GM18907 (cell line): ENCODE measurements at regions not wholly inside any gene's neighbourhood (a gene's known extent, or its start where the extent isn't known, plus 50 kb on each side); places are given as distances from the start of the nearest gene placed in this dataset.
"Not testable (repeated sequence)": the region's sequence is repeated elsewhere in the genome, so short reads cannot be mapped to it uniquely, and the experiment has no call there.

ENCODE experiments used
- ATAC-seq: cut with Tn5 transposase; IDR thresholded peaks from one replicate; pipeline ENCODE4 v1.9.1; 2021; ENCODE audit warnings: mild to moderate bottlenecking, moderate library complexity; ENCODE audit not compliant: unreplicated experiment

- ATAC-seq, result no peak
These were observed 89.1 kb downstream of the CRYGS start for GRCh38 chr3:186454881-186455703.

- ATAC-seq, result no peak
These were observed 90.6 kb downstream of the CRYGS start for GRCh38 chr3:186453531-186453930.

- no peak for ATAC-seq
These were observed 90.5 kb upstream of the DGKG start for GRCh38 chr3:186452517-186452916.

GRCh38 chr3:186451371-186451770 is 89.3 kb upstream of the DGKG start:
- no peak for ATAC-seq

GRCh38 chr3:186444974-186445373 is 82.9 kb upstream of the DGKG start:
- ATAC-seq, result no peak

GRCh38 chr3:186444288-186444687 is 82.3 kb upstream of the DGKG start:
- no peak for ATAC-seq

- not testable (repeated sequence) for ATAC-seq
These were observed 80.9 kb upstream of the DGKG start for GRCh38 chr3:186442979-186443378.

GRCh38 chr3:186442162-186442561 is 80.1 kb upstream of the DGKG start:
- ATAC-seq, result no peak

GRCh38 chr3:186440891-186441290 is 78.9 kb upstream of the DGKG start:
- no peak for ATAC-seq

GRCh38 chr3:186439725-186440124 is 77.7 kb upstream of the DGKG start:
- ATAC-seq, result no peak

- ATAC-seq, result not testable (repeated sequence)
These were observed 73.3 kb upstream of the DGKG start for GRCh38 chr3:186435332-186435731.

- ATAC-seq, result no peak
These were observed 71.1 kb upstream of the DGKG start for GRCh38 chr3:186432944-186433732.

- ATAC-seq, result no peak
These were observed 70.2 kb upstream of the DGKG start for GRCh38 chr3:186432189-186432588.

- no peak for ATAC-seq
These were observed 65.7 kb upstream of the DGKG start for GRCh38 chr3:186427627-186428281.

- no peak for ATAC-seq
These were observed 64.0 kb upstream of the DGKG start for GRCh38 chr3:186425788-186426730.

- no peak for ATAC-seq
These were observed 59.9 kb upstream of the DGKG start for GRCh38 chr3:186421946-186422345.

- no peak for ATAC-seq
These were observed 56.7 kb upstream of the DGKG start for GRCh38 chr3:186418671-186419145.

- no peak for ATAC-seq
These were observed 55.8 kb upstream of the DGKG start for GRCh38 chr3:186417791-186418190.

- no peak for ATAC-seq
These were observed 52.8 kb upstream of the DGKG start for GRCh38 chr3:186414735-186415419.
